ENCODE measurements at regions not wholly inside any gene's neighbourhood (a gene's known extent, or its start where the extent isn't known, plus 50 kb on each side); places are given as distances from the start of the nearest gene placed in this dataset.

- Mint-ChIP-seq H3K9me3 (peaks cover 2% of the 10 kb centered on the region), H3K27ac (no peak overlapping the region), H3K4me1 (no peaks in the 10 kb centered on the region), H3K4me3 (no peak overlapping the region), H3K36me3 (no peaks in the 10 kb centered on the region), H3K27me3 (no peaks in the 10 kb centered on the region)
- DNase-seq, result no peak
Measured at GRCh38 chr6:94424692-94425091, 1005.3 kb upstream of the EPHA7 start.

GRCh38 chr6:94417363-94417762, 998.0 kb upstream of the EPHA7 start:
- Mint-ChIP-seq H3K4me1 (no peaks in the 10 kb centered on the region), H3K27me3 (no peaks in the 10 kb centered on the region), H3K27ac (no peak overlapping the region), H3K9me3 (peaks cover 6% of the 10 kb centered on the region), H3K36me3 (no peaks in the 10 kb centered on the region), H3K4me3 (no peak overlapping the region)
- no peak for DNase-seq

GRCh38 chr6:94414041-94414440, 994.7 kb upstream of the EPHA7 start:
- Mint-ChIP-seq H3K4me1 (no peaks in the 10 kb centered on the region), H3K36me3 (no peaks in the 10 kb centered on the region), H3K27ac (no peak overlapping the region), H3K4me3 (no peak overlapping the region), H3K27me3 (no peaks in the 10 kb centered on the region), H3K9me3 (peaks cover 8% of the 10 kb centered on the region)
- no peak for DNase-seq

GRCh38 chr6:94401311-94401710, 982.0 kb upstream of the EPHA7 start:
- no peaks in the 10 kb centered on the region for H3K36me3 Mint-ChIP-seq
- H3K27me3 Mint-ChIP-seq, result no peaks in the 10 kb centered on the region
- DNase-seq, result no peak
- H3K4me1 Mint-ChIP-seq, result no peaks in the 10 kb centered on the region
- H3K4me3 Mint-ChIP-seq, result no peak overlapping the region
- H3K9me3 Mint-ChIP-seq, result no peaks in the 10 kb centered on the region
- H3K27ac Mint-ChIP-seq, result no peak overlapping the region

GRCh38 chr6:94394822-94395221, 975.5 kb upstream of the EPHA7 start:
- no peak for DNase-seq
- Mint-ChIP-seq H3K4me3 (no peak overlapping the region), H3K27ac (no peak overlapping the region), H3K4me1 (no peaks in the 10 kb centered on the region), H3K27me3 (no peaks in the 10 kb centered on the region), H3K36me3 (no peaks in the 10 kb centered on the region), H3K9me3 (peaks cover 2% of the 10 kb centered on the region)

GRCh38 chr6:94389218-94389617, 969.9 kb upstream of the EPHA7 start:
- Mint-ChIP-seq H3K9me3 (no peaks in the 10 kb centered on the region), H3K4me1 (no peaks in the 10 kb centered on the region), H3K4me3 (no peak overlapping the region), H3K27ac (no peak overlapping the region), H3K27me3 (no peaks in the 10 kb centered on the region), H3K36me3 (no peaks in the 10 kb centered on the region)
- no peak for DNase-seq

GRCh38 chr6:94377835-94378234, 958.5 kb upstream of the EPHA7 start:
- H3K9me3 Mint-ChIP-seq, result no peaks in the 10 kb centered on the region
- no peaks in the 10 kb centered on the region for H3K36me3 Mint-ChIP-seq
- H3K4me1 Mint-ChIP-seq, result no peaks in the 10 kb centered on the region
- no peak overlapping the region for H3K27ac Mint-ChIP-seq
- no peak for DNase-seq
- H3K4me3 Mint-ChIP-seq, result no peak overlapping the region
- H3K27me3 Mint-ChIP-seq, result no peaks in the 10 kb centered on the region

GRCh38 chr6:94376876-94377275, 957.5 kb upstream of the EPHA7 start:
- H3K27ac Mint-ChIP-seq, result no peak overlapping the region
- no peaks in the 10 kb centered on the region for H3K36me3 Mint-ChIP-seq
- peaks cover 2% of the 10 kb centered on the region for H3K9me3 Mint-ChIP-seq

GRCh38 chr6:94372229-94372628, 952.9 kb upstream of the EPHA7 start:
- H3K9me3 Mint-ChIP-seq, result peaks cover 4% of the 10 kb centered on the region
- H3K27me3 Mint-ChIP-seq, result no peaks in the 10 kb centered on the region

More at GRCh38 chr6:94376876-94377275, 957.5 kb upstream of the EPHA7 start:
- DNase-seq, result no peak
- Mint-ChIP-seq H3K27me3 (no peaks in the 10 kb centered on the region), H3K4me1 (no peaks in the 10 kb centered on the region), H3K4me3 (no peak overlapping the region)

GRCh38 chr6:94367316-94367715, 948.0 kb upstream of the EPHA7 start:
- no peak overlapping the region for H3K27ac Mint-ChIP-seq
- H3K4me1 Mint-ChIP-seq, result no peaks in the 10 kb centered on the region

More at GRCh38 chr6:94372229-94372628, 952.9 kb upstream of the EPHA7 start:
- no peak overlapping the region for H3K4me3 Mint-ChIP-seq
- DNase-seq, result no peak
- no peak overlapping the region for H3K27ac Mint-ChIP-seq
- H3K36me3 Mint-ChIP-seq, result no peaks in the 10 kb centered on the region
- H3K4me1 Mint-ChIP-seq, result no peaks in the 10 kb centered on the region

GRCh38 chr6:94362061-94362864, 942.9 kb upstream of the EPHA7 start:
- Mint-ChIP-seq H3K4me3 (no peak overlapping the region), H3K27ac (no peak overlapping the region)
- DNase-seq, result no peak

More at GRCh38 chr6:94367316-94367715, 948.0 kb upstream of the EPHA7 start:
- no peak for DNase-seq
- Mint-ChIP-seq H3K36me3 (no peaks in the 10 kb centered on the region), H3K9me3 (peaks cover 4% of the 10 kb centered on the region), H3K4me3 (no peak overlapping the region), H3K27me3 (no peaks in the 10 kb centered on the region)

GRCh38 chr6:94361304-94362060, 942.1 kb upstream of the EPHA7 start:
- H3K9me3 Mint-ChIP-seq, result peaks cover 1% of the 10 kb centered on the region
- no peaks in the 10 kb centered on the region for H3K4me1 Mint-ChIP-seq
- DNase-seq, result no peak
- no peaks in the 10 kb centered on the region for H3K27me3 Mint-ChIP-seq
- no peak overlapping the region for H3K27ac Mint-ChIP-seq
- H3K4me3 Mint-ChIP-seq, result no peak overlapping the region
- H3K36me3 Mint-ChIP-seq, result no peaks in the 10 kb centered on the region

More at GRCh38 chr6:94362061-94362864, 942.9 kb upstream of the EPHA7 start:
- Mint-ChIP-seq H3K36me3 (no peaks in the 10 kb centered on the region), H3K9me3 (peaks cover 1% of the 10 kb centered on the region), H3K27me3 (no peaks in the 10 kb centered on the region), H3K4me1 (no peaks in the 10 kb centered on the region)

- H3K9me3 Mint-ChIP-seq, result peaks cover 1% of the 10 kb centered on the region
- no peak overlapping the region for H3K27ac Mint-ChIP-seq
- no peak overlapping the region for H3K4me3 Mint-ChIP-seq
- DNase-seq, result no peak
- H3K4me1 Mint-ChIP-seq, result no peaks in the 10 kb centered on the region
- no peaks in the 10 kb centered on the region for H3K27me3 Mint-ChIP-seq
- H3K36me3 Mint-ChIP-seq, result no peaks in the 10 kb centered on the region
Measured at GRCh38 chr6:94357381-94357980, 938.1 kb upstream of the EPHA7 start.

GRCh38 chr6:94350833-94351232, 931.5 kb upstream of the EPHA7 start:
- Mint-ChIP-seq H3K4me1 (no peaks in the 10 kb centered on the region), H3K4me3 (no peak overlapping the region), H3K36me3 (no peaks in the 10 kb centered on the region), H3K9me3 (no peaks in the 10 kb centered on the region), H3K27me3 (no peaks in the 10 kb centered on the region), H3K27ac (no peak overlapping the region)
- no peak for DNase-seq

GRCh38 chr6:94349227-94349626, 929.9 kb upstream of the EPHA7 start:
- Mint-ChIP-seq H3K4me3 (no peak overlapping the region), H3K27ac (no peak overlapping the region), H3K27me3 (no peaks in the 10 kb centered on the region), H3K4me1 (no peaks in the 10 kb centered on the region), H3K36me3 (no peaks in the 10 kb centered on the region), H3K9me3 (no peaks in the 10 kb centered on the region)
- DNase-seq, result no peak

All from activated naive CD8-positive, alpha-beta T cell treated with anti-CD3 and anti-CD28 coated beads for 36 hours (primary cell).